ENCODE measurements at regions not wholly inside any gene's neighbourhood (a gene's known extent, or its start where the extent isn't known, plus 50 kb on each side); places are given as distances from the start of the nearest gene placed in this dataset.

DNA sequence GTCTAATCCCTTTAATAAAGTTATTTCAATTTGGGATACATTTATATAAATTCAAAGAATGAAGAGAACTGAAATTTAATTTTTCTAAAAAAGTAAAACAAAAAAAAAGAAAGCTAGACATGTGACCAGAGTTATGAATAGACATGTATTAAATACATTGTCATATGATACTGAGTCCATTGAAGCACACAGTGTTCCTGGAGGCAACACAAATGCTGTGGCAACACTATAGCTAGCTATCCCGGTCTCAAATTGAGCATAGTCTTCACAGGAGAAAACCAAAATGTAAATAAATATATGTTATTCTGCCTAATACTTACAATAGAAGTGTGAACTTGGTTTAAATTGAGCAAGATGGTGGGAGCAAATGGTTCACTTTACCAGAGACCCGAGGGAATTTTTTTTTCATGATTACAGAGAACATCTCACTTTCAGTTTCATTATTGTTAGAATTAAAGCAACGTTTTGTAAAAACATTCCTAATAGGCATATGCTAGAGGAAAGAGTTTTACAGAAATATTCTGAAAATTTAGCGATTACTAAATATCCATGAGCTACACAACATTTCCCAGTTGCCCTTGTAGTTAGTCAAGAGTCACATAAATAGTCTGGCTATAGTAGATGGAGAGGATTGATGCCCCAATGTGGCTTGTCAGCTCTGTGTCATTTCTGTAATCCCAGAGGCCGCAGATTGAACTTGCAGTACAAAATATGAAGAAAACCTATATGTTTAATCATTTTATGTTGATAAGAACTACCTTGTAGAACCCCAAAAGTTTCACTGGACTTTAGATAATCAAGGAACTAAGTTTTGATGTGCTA lies 775.7 kb upstream of the SPRY2 start:
- TF ChIP-seq POLR2A (IDR thresholded peaks at IDR 0.05), result no peak
- TF ChIP-seq CTCF (IDR thresholded peaks at IDR 0.05), result no peak

Data from upper lobe of left lung (tissue), 4 donors.